CD4-positive, alpha-beta T cell (primary cell): ENCODE measurements at regions not wholly inside any gene's neighbourhood (a gene's known extent, or its start where the extent isn't known, plus 50 kb on each side); places are given as distances from the start of the nearest gene placed in this dataset.

Experiments
- ATAC-seq: fragments of 200-7000 bp; cut with Tn5 transposase; one replicate; pipeline ENCODE4 v1.10.0; 2022; ENCODE audit warnings: mild to moderate bottlenecking; ENCODE audit not compliant: poor library complexity
- CTCF ChIA-PET: fragments of 350-600 bp; sonication (Branson Sonifier 250); formaldehyde crosslinking; loops from one replicate; lab custom pipeline; 2021; ENCODE audit warnings: antibody characterized with exemption, inconsistent platforms; lab: Charles Lee
- POLR2A ChIA-PET: fragments of 350-600 bp; sonication (Branson Sonifier 250); formaldehyde crosslinking; loops from one replicate; lab custom pipeline; 2021; ENCODE audit warnings: antibody characterized with exemption, inconsistent platforms; lab: Charles Lee
- DNase-seq, 14 experiments: peaks; one replicate each; pipeline ENCODE4 v3.0.0-alpha.2; 2013 to 2020; ENCODE audit warnings: mixed read lengths in 2 of 14
- H3K27ac ChIP-seq, 2 donors: one replicate each; pipeline versions ENCODE4 v1.5.1 to v1.7.0; 2013; ENCODE audit warnings: low read length in 2 of 2, low read depth in 1 of 2, mild to moderate bottlenecking in 1 of 2
- H3K27me3 ChIP-seq, 2 experiments: 1 replicate in 1 of 2; 2 replicates in 1 of 2; pipeline versions ENCODE4 v1.6.1 to v1.7.0; 2013; ENCODE audit warnings: low read length in 2 of 2, control low read depth in 1 of 2, mild to moderate bottlenecking in 1 of 2, moderate library complexity in 1 of 2; ENCODE audit not compliant: insufficient read depth in 2 of 2, control insufficient read depth in 1 of 2
- H3K36me3 ChIP-seq: one replicate; pipeline ENCODE4 v1.6.1; 2013; ENCODE audit warnings: low read length, control low read depth; ENCODE audit not compliant: insufficient read depth
- H3K4me1 ChIP-seq: one replicate; pipeline ENCODE4 v1.6.1; 2013; ENCODE audit warnings: low read length, control low read depth; ENCODE audit not compliant: insufficient read depth
- H3K4me3 ChIP-seq: one replicate; pipeline ENCODE4 v1.5.1; 2013; ENCODE audit warnings: mild to moderate bottlenecking, low read length, moderate library complexity
- H3K9me3 ChIP-seq, 2 experiments: 1 replicate in 1 of 2; 2 replicates in 1 of 2; pipeline versions ENCODE4 v1.6.1 to v1.7.0; 2013; ENCODE audit warnings: low read length in 2 of 2, mild to moderate bottlenecking in 2 of 2, control low read depth in 1 of 2, moderate library complexity in 1 of 2; ENCODE audit not compliant: control insufficient read depth in 1 of 2, insufficient read depth in 1 of 2
- H3K27ac Mint-ChIP-seq: one replicate; pipeline ENCODE4 v1.8.0; 2020; ENCODE audit warnings: mixed read lengths
- H3K27me3 Mint-ChIP-seq: one replicate; pipeline ENCODE4 v1.8.0; 2021; ENCODE audit warnings: mixed read lengths
- H3K36me3 Mint-ChIP-seq: one replicate; pipeline ENCODE4 v1.8.0; 2021; ENCODE audit warnings: low read depth, mixed read lengths
- H3K4me1 Mint-ChIP-seq: one replicate; pipeline ENCODE4 v1.8.0; 2021; ENCODE audit warnings: low read depth, mixed read lengths
- H3K4me3 Mint-ChIP-seq: one replicate; pipeline ENCODE4 v1.8.0; 2020; ENCODE audit warnings: mild to moderate bottlenecking, mixed read lengths
- H3K9me3 Mint-ChIP-seq: one replicate; pipeline ENCODE4 v1.8.0; 2020; ENCODE audit warnings: mixed read lengths
- CTCF ChIP-seq: fragments of 200-600 bp; IDR thresholded peaks from one replicate; pipeline ENCODE4 v1.8.0; 2022; ENCODE audit warnings: antibody characterized with exemption, mild to moderate bottlenecking
- intact Hi-C, 2 experiments: fragments of 100-400 bp; cut with DNase I in 1 of 2; cut with micrococcal nuclease in 1 of 2; formaldehyde crosslinking; loops; one replicate each; pipeline versions ENCODE4 v1.15.1 to v1.9.0; 2023 to 2025; cut with DNase I, micrococcal nuclease

- Mint-ChIP-seq H3K27ac (no peak overlapping the region), H3K4me3 (no peak overlapping the region), H3K36me3 (no peaks in the 10 kb centered on the region), H3K4me1 (no peaks in the 10 kb centered on the region), H3K27me3 (peaks cover 4% of the 10 kb centered on the region), H3K9me3 (no peaks in the 10 kb centered on the region)
- intact Hi-C loops = no loop called here
- ATAC-seq (no peak), DNase-seq (no peak)
- H3K36me3 ChIP-seq = no peaks in the 10 kb centered on the region
- H3K9me3 ChIP-seq = peaks cover 0 to 4% of the 10 kb centered on the region in 2 experiments
- H3K27me3 ChIP-seq = no peaks in the 10 kb centered on the region
- no peak for TF ChIP-seq CTCF
- no peak overlapping the region for H3K27ac ChIP-seq
- CTCF ChIA-PET = no interaction called here
- H3K4me1 ChIP-seq = no peaks in the 10 kb centered on the region
- POLR2A ChIA-PET = no interaction called here
- no peak overlapping the region for H3K4me3 ChIP-seq
These were observed 220.8 kb downstream of the TFCP2L1 start for GRCh38 chr2:121064186-121064585.

GRCh38 chr2:121065239-121065638 is 219.8 kb downstream of the TFCP2L1 start:
- Mint-ChIP-seq H3K36me3 (no peaks in the 10 kb centered on the region), H3K27ac (no peak overlapping the region), H3K9me3 (no peaks in the 10 kb centered on the region), H3K4me3 (no peak overlapping the region), H3K4me1 (no peaks in the 10 kb centered on the region), H3K27me3 (peaks cover 4% of the 10 kb centered on the region)
- Histone ChIP-seq H3K4me1 (no peaks in the 10 kb centered on the region), H3K4me3 (no peak overlapping the region), H3K36me3 (no peaks in the 10 kb centered on the region), H3K9me3 (peaks cover 0 to 4% of the 10 kb centered on the region in 2 experiments), H3K27ac (no peak overlapping the region), H3K27me3 (no peaks in the 10 kb centered on the region)
- no peak for TF ChIP-seq CTCF
- DNase-seq (no peak), ATAC-seq (no peak)
- ChIA-PET POLR2A (no interaction called here), CTCF (no interaction called here)
- intact Hi-C loops = no loop called here

GRCh38 chr2:121066526-121066925 is 218.5 kb downstream of the TFCP2L1 start:
- no peaks in the 10 kb centered on the region for H3K4me1 ChIP-seq
- H3K27me3 Mint-ChIP-seq = peaks cover 4% of the 10 kb centered on the region
- POLR2A ChIA-PET = no interaction called here
- H3K36me3 Mint-ChIP-seq = no peaks in the 10 kb centered on the region
- no peaks in the 10 kb centered on the region for H3K4me1 Mint-ChIP-seq
- no peak overlapping the region for H3K4me3 ChIP-seq
- no peaks in the 10 kb centered on the region for H3K9me3 Mint-ChIP-seq
- TF ChIP-seq CTCF = no peak
- H3K4me3 Mint-ChIP-seq = no peak overlapping the region
- CTCF ChIA-PET = no interaction called here
- DNase-seq = no peak
- intact Hi-C loops = no loop called here
- peaks cover 2 to 5% of the 10 kb centered on the region in 2 experiments for H3K27me3 ChIP-seq
- no peak overlapping the region for H3K27ac Mint-ChIP-seq
- ATAC-seq = no peak
- H3K9me3 ChIP-seq = peaks cover 0 to 4% of the 10 kb centered on the region in 2 experiments
- H3K36me3 ChIP-seq = no peaks in the 10 kb centered on the region
- no peak overlapping the region for H3K27ac ChIP-seq
